IPS-18a (cell line): ENCODE measurements at regions not wholly inside any gene's neighbourhood (a gene's known extent, or its start where the extent isn't known, plus 50 kb on each side); places are given as distances from the start of the nearest gene placed in this dataset.

Source experiments
- H3K27ac ChIP-seq: one replicate; pipeline ENCODE4 v1.5.1; 2013; ENCODE audit warnings: low read length
- H3K27me3 ChIP-seq: one replicate; pipeline ENCODE4 v1.6.1; 2013; ENCODE audit warnings: mild to moderate bottlenecking, low read length; ENCODE audit not compliant: control insufficient read depth, insufficient read depth
- H3K36me3 ChIP-seq: one replicate; pipeline ENCODE4 v1.6.1; 2013; ENCODE audit warnings: low read depth, low read length; ENCODE audit not compliant: control insufficient read depth
- H3K4me1 ChIP-seq: one replicate; pipeline ENCODE4 v1.6.1; 2013; ENCODE audit warnings: low read depth, low read length; ENCODE audit not compliant: control insufficient read depth
- H3K4me3 ChIP-seq: one replicate; pipeline ENCODE4 v1.5.1; 2013; ENCODE audit warnings: low read length
- H3K9ac ChIP-seq: one replicate; pipeline ENCODE4 v1.6.1; 2013; ENCODE audit warnings: mild to moderate bottlenecking, low read length, moderate library complexity
- H3K9me3 ChIP-seq: one replicate; pipeline ENCODE4 v1.6.1; 2013; ENCODE audit warnings: low read depth, low read length; ENCODE audit not compliant: control insufficient read depth

- Histone ChIP-seq H3K27ac (no peak overlapping the region), H3K9ac (no peak overlapping the region), H3K36me3 (no peaks in the 10 kb centered on the region)
Observed at GRCh38 chr11:122062763-122063162, 53.3 kb downstream of the BLID start.

GRCh38 chr11:122059565-122059964 is 56.5 kb downstream of the BLID start:
- Histone ChIP-seq H3K27me3 (no peaks in the 10 kb centered on the region), H3K9me3 (peaks cover 4% of the 10 kb centered on the region), H3K36me3 (no peaks in the 10 kb centered on the region), H3K4me3 (no peak overlapping the region), H3K27ac (no peak overlapping the region), H3K4me1 (no peaks in the 10 kb centered on the region), H3K9ac (no peak overlapping the region)

More at GRCh38 chr11:122062763-122063162, 53.3 kb downstream of the BLID start:
- Histone ChIP-seq H3K4me3 (no peak overlapping the region), H3K4me1 (no peaks in the 10 kb centered on the region), H3K9me3 (peaks cover 4% of the 10 kb centered on the region), H3K27me3 (no peaks in the 10 kb centered on the region)

GRCh38 chr11:122050021-122050690 is 65.9 kb downstream of the BLID start:
- no peak overlapping the region for H3K9ac ChIP-seq
- H3K4me3 ChIP-seq: no peak overlapping the region
- no peaks in the 10 kb centered on the region for H3K36me3 ChIP-seq
- H3K27me3 ChIP-seq: no peaks in the 10 kb centered on the region
- H3K27ac ChIP-seq: no peak overlapping the region
- no peaks in the 10 kb centered on the region for H3K4me1 ChIP-seq
- H3K9me3 ChIP-seq: no peaks in the 10 kb centered on the region

GRCh38 chr11:122048401-122048800 is 67.6 kb downstream of the BLID start:
- no peaks in the 10 kb centered on the region for H3K9me3 ChIP-seq
- H3K27ac ChIP-seq: no peak overlapping the region
- no peaks in the 10 kb centered on the region for H3K4me1 ChIP-seq
- no peak overlapping the region for H3K9ac ChIP-seq
- H3K36me3 ChIP-seq: no peaks in the 10 kb centered on the region
- H3K27me3 ChIP-seq: no peaks in the 10 kb centered on the region
- no peak overlapping the region for H3K4me3 ChIP-seq

GRCh38 chr11:122046846-122047245 is 69.2 kb downstream of the BLID start:
- Histone ChIP-seq H3K4me1 (no peaks in the 10 kb centered on the region), H3K27me3 (no peaks in the 10 kb centered on the region), H3K9ac (no peak overlapping the region), H3K27ac (no peak overlapping the region), H3K36me3 (no peaks in the 10 kb centered on the region), H3K4me3 (no peak overlapping the region), H3K9me3 (no peaks in the 10 kb centered on the region)

- no peak overlapping the region for H3K27ac ChIP-seq
- no peaks in the 10 kb centered on the region for H3K36me3 ChIP-seq
- no peak overlapping the region for H3K9ac ChIP-seq
- no peak overlapping the region for H3K4me3 ChIP-seq
- no peaks in the 10 kb centered on the region for H3K9me3 ChIP-seq
- no peaks in the 10 kb centered on the region for H3K27me3 ChIP-seq
- no peaks in the 10 kb centered on the region for H3K4me1 ChIP-seq
Observed at GRCh38 chr11:122046438-122046837, 69.6 kb downstream of the BLID start.

GRCh38 chr11:122045181-122045586 is 70.8 kb downstream of the BLID start:
- Histone ChIP-seq H3K4me3 (no peak overlapping the region), H3K9me3 (no peaks in the 10 kb centered on the region), H3K4me1 (peaks cover 7% of the 10 kb centered on the region), H3K36me3 (no peaks in the 10 kb centered on the region), H3K27me3 (peaks cover 2% of the 10 kb centered on the region), H3K27ac (no peak overlapping the region), H3K9ac (no peak overlapping the region)

- Histone ChIP-seq H3K27me3 (peaks cover 7% of the 10 kb centered on the region), H3K4me1 (peaks cover 11% of the 10 kb centered on the region), H3K36me3 (no peaks in the 10 kb centered on the region), H3K4me3 (no peak overlapping the region), H3K9ac (no peak overlapping the region), H3K9me3 (no peaks in the 10 kb centered on the region), H3K27ac (no peak overlapping the region)
Observed at GRCh38 chr11:122044086-122044485, 71.9 kb downstream of the BLID start.

GRCh38 chr11:122042981-122043380 is 73.0 kb downstream of the BLID start:
- H3K9ac ChIP-seq: no peak overlapping the region
- H3K9me3 ChIP-seq: no peaks in the 10 kb centered on the region
- peaks cover 7% of the 10 kb centered on the region for H3K27me3 ChIP-seq
- H3K4me1 ChIP-seq: peaks cover 20% of the 10 kb centered on the region
- no peak overlapping the region for H3K4me3 ChIP-seq
- no peaks in the 10 kb centered on the region for H3K36me3 ChIP-seq
- no peak overlapping the region for H3K27ac ChIP-seq

- peaks cover 34% of the 10 kb centered on the region for H3K4me1 ChIP-seq
- no peak overlapping the region for H3K9ac ChIP-seq
- H3K9me3 ChIP-seq: no peaks in the 10 kb centered on the region
- H3K36me3 ChIP-seq: no peaks in the 10 kb centered on the region
- no peak overlapping the region for H3K27ac ChIP-seq
- peaks cover 7% of the 10 kb centered on the region for H3K27me3 ChIP-seq
- H3K4me3 ChIP-seq: peak overlapping the region; percentile 2
Observed at GRCh38 chr11:122040464-122040863, 75.6 kb downstream of the BLID start.

GRCh38 chr11:122038543-122038942 is 77.5 kb downstream of the BLID start:
- Histone ChIP-seq H3K27me3 (peaks cover 7% of the 10 kb centered on the region), H3K4me3 (no peak overlapping the region), H3K36me3 (no peaks in the 10 kb centered on the region), H3K9me3 (no peaks in the 10 kb centered on the region), H3K9ac (no peak overlapping the region), H3K27ac (no peak overlapping the region), H3K4me1 (peaks cover 39% of the 10 kb centered on the region)

GRCh38 chr11:122037911-122038310 is 78.1 kb downstream of the BLID start:
- Histone ChIP-seq H3K4me1 (peaks cover 39% of the 10 kb centered on the region), H3K9me3 (no peaks in the 10 kb centered on the region), H3K4me3 (no peak overlapping the region), H3K36me3 (no peaks in the 10 kb centered on the region), H3K27ac (no peak overlapping the region), H3K27me3 (peaks cover 7% of the 10 kb centered on the region), H3K9ac (no peak overlapping the region)
